OCI-LY7 (cell line): ENCODE measurements at regions not wholly inside any gene's neighbourhood (a gene's known extent, or its start where the extent isn't known, plus 50 kb on each side); places are given as distances from the start of the nearest gene placed in this dataset.

Experiments used
- BruUV-seq: library from RNA; stranded (reverse); fragments of 400-500 nt; replicated peaks from 2 replicates; lab custom pipeline; 2021; lab: Mats Ljungman, UMichigan
- CTCF ChIA-PET: fragments of 300-600 bp; sonication (Branson Sonifier 250); formaldehyde crosslinking; loops from one replicate; lab custom pipeline; 2022; ENCODE audit warnings: antibody characterized with exemption; ENCODE audit not compliant: unreplicated experiment; lab: Charles Lee
- POLR2A ChIA-PET: fragments of 300-600 bp; sonication (Branson Sonifier 250); formaldehyde crosslinking; loops from one replicate; lab custom pipeline; 2022; ENCODE audit warnings: antibody characterized with exemption; lab: Charles Lee
- DNase-seq: peaks from one replicate; pipeline ENCODE4 v3.0.0-alpha.2; 2015; ENCODE audit warnings: low spot score
- H2AFZ ChIP-seq: fragments of 200-600 bp; sonication (generic), shearing (Covaris generic); 2 replicates; pipeline ENCODE4 v1.6.1; 2014; ENCODE audit warnings: mild to moderate bottlenecking, antibody characterized with exemption, low read length, moderate library complexity
- H3K27ac ChIP-seq: fragments of 200-600 bp; sonication (generic); 2 replicates; pipeline ENCODE4 v1.5.1; 2014; ENCODE audit warnings: mixed run types, low read depth, mild to moderate bottlenecking, moderate library complexity, low read length, inconsistent platforms; ENCODE audit not compliant: poor library complexity, severe bottlenecking
- H3K36me3 ChIP-seq: fragments of 200-600 bp; sonication (generic); 2 replicates; pipeline ENCODE4 v1.6.1; 2014; ENCODE audit warnings: mild to moderate bottlenecking, antibody characterized with exemption, low read length, moderate library complexity, mixed read lengths; ENCODE audit not compliant: insufficient read depth
- H3K4me1 ChIP-seq: fragments of 200-600 bp; sonication (generic); 2 replicates; pipeline ENCODE4 v1.5.1; 2014; ENCODE audit warnings: mild to moderate bottlenecking, low read length; ENCODE audit not compliant: insufficient read depth, poor library complexity, severe bottlenecking
- H3K4me2 ChIP-seq: fragments of 200-600 bp; sonication (generic); 2 replicates; pipeline ENCODE4 v1.6.1; 2014; ENCODE audit warnings: mild to moderate bottlenecking, low read length
- H3K4me3 ChIP-seq: fragments of 200-600 bp; sonication (generic); 2 replicates; pipeline ENCODE4 v1.5.1; 2014; ENCODE audit warnings: mild to moderate bottlenecking, low read depth, low read length; ENCODE audit not compliant: poor library complexity, severe bottlenecking
- H3K79me2 ChIP-seq: fragments of 200-600 bp; sonication (generic); 2 replicates; pipeline ENCODE4 v1.6.1; 2016; ENCODE audit warnings: low read depth, mild to moderate bottlenecking, low read length, moderate library complexity, mixed read lengths; ENCODE audit not compliant: insufficient read depth
- H3K9me2 ChIP-seq: fragments of 200-600 bp; sonication (generic); 2 replicates; pipeline ENCODE4 v1.6.1; 2016; ENCODE audit warnings: mild to moderate bottlenecking, low read length, mixed read lengths; ENCODE audit not compliant: insufficient read depth
- H3K9me3 ChIP-seq: fragments of 200-600 bp; sonication (generic); 2 replicates; pipeline ENCODE4 v1.6.1; 2014; ENCODE audit warnings: mild to moderate bottlenecking, mixed run types, low read length, mixed read lengths
- H4K20me1 ChIP-seq: fragments of 200-600 bp; sonication (generic); 2 replicates; pipeline ENCODE4 v1.6.1; 2014; ENCODE audit warnings: mild to moderate bottlenecking, antibody characterized with exemption, low read length, moderate library complexity, mixed read lengths; ENCODE audit not compliant: insufficient read depth
- CTCF ChIP-seq: fragments of 200-600 bp; sonication (generic); conservative IDR thresholded peaks from 2 replicates; pipeline ENCODE4 v1.5.1; 2014; ENCODE audit warnings: mild to moderate bottlenecking, antibody characterized with exemption, low read length, moderate library complexity, mixed read lengths
- EZH2phosphoT487 ChIP-seq: fragments of 200-600 bp; sonication (generic); IDR thresholded peaks from 2 replicates; pipeline ENCODE4 v1.6.1; 2018; ENCODE audit warnings: low read depth, borderline replicate concordance, mild to moderate bottlenecking, mixed run types, antibody characterized with exemption, low read length, moderate library complexity, mixed read lengths
- intact Hi-C: fragments of 100-400 bp; cut with micrococcal nuclease; formaldehyde crosslinking; loops from one replicate; pipeline ENCODE4 v1.10.0; 2022; ENCODE audit not compliant: unreplicated experiment

GRCh38 chr7:108627476-108628051 lies 57.9 kb downstream of the DNAJB9 start:
- POLR2A ChIA-PET, result no interaction called here
- Histone ChIP-seq H3K4me2 (no peak overlapping the region), H3K27ac (no peak overlapping the region), H3K4me3 (no peak overlapping the region), H3K79me2 (no peaks in the 10 kb centered on the region), H3K9me3 (no peaks in the 10 kb centered on the region), H3K4me1 (no peaks in the 10 kb centered on the region), H4K20me1 (no peaks in the 10 kb centered on the region), H2AFZ (no peak overlapping the region), H3K36me3 (no peaks in the 10 kb centered on the region), H3K9me2 (no peaks in the 10 kb centered on the region)
- TF ChIP-seq EZH2phosphoT487 (no peak), CTCF (no peak)
- intact Hi-C loops, result no loop called here
- CTCF ChIA-PET, result no interaction called here
- DNase-seq, result no peak
- no TSS peak for BruUV-seq

DNA sequence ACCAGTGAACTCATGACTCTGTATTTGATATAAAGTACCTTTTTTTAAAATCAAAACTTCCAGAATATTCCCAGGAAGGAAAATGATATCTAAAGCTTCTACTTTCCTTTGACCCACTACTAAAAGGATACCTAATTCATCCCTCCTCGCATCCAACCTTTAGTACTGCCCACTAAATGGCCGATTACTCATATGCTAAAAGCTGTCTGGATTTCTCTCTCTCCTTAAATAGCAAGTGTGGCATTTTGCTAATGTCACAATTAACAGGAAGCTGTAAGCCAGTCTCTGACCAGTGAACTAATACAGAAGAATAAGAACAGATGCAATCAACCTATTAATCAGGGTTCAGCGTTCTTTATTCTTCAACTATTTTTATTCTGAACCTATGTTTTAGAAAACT lies 59.0 kb downstream of the DNAJB9 start:
- Histone ChIP-seq H4K20me1 (no peaks in the 10 kb centered on the region), H3K79me2 (no peaks in the 10 kb centered on the region), H3K4me2 (no peak overlapping the region), H3K36me3 (no peaks in the 10 kb centered on the region), H3K4me1 (no peaks in the 10 kb centered on the region), H3K9me2 (no peaks in the 10 kb centered on the region), H2AFZ (no peak overlapping the region), H3K4me3 (no peak overlapping the region), H3K9me3 (no peaks in the 10 kb centered on the region), H3K27ac (no peak overlapping the region)
- DNase-seq, result no peak
- TF ChIP-seq EZH2phosphoT487, result no peak
- TF ChIP-seq CTCF, result no peak
- CTCF ChIA-PET, result no interaction called here
- POLR2A ChIA-PET, result no interaction called here
- no TSS peak for BruUV-seq
- intact Hi-C loops, result no loop called here

- Histone ChIP-seq H3K36me3 (no peaks in the 10 kb centered on the region), H3K4me1 (no peaks in the 10 kb centered on the region), H3K9me2 (no peaks in the 10 kb centered on the region), H3K9me3 (no peaks in the 10 kb centered on the region), H3K4me2 (no peak overlapping the region), H3K27ac (no peak overlapping the region), H4K20me1 (no peaks in the 10 kb centered on the region), H3K79me2 (no peaks in the 10 kb centered on the region), H3K4me3 (no peak overlapping the region), H2AFZ (no peak overlapping the region)
- BruUV-seq, result no TSS peak
- intact Hi-C loops, result no loop called here
- ChIA-PET POLR2A (interaction anchor here (0.6 to 1.3 kb wide), 4 partner anchors 13 to 668 kb away, joined by 3 to 4 read pairs (median 3); no protein-coding TSS in a partner anchor), CTCF (no interaction called here)
- no peak for TF ChIP-seq EZH2phosphoT487
- DNase-seq, result no peak
Measured at GRCh38 chr7:108629651-108630400, 60.2 kb downstream of the DNAJB9 start.
